GM08714 (cell line): ENCODE measurements at regions not wholly inside any gene's neighbourhood (a gene's known extent, or its start where the extent isn't known, plus 50 kb on each side); places are given as distances from the start of the nearest gene placed in this dataset.

Experiments used
- H3K4me3 ChIP-seq: fragments of 200-500 bp; sonication (Bioruptor generic); 2 replicates; pipeline ENCODE4 v1.5.1; 2014; ENCODE audit warnings: mild to moderate bottlenecking, low read length, inconsistent platforms
- ZNF274 ChIP-seq: IDR thresholded peaks from 2 replicates; pipeline ENCODE4 v1.6.1; 2012; ENCODE audit warnings: mild to moderate bottlenecking, low read depth, low read length

GRCh38 chr12:90274407-90274806 is 565.8 kb upstream of the ATP2B1 start:
- no peak overlapping the region for H3K4me3 ChIP-seq
- no peak for TF ChIP-seq ZNF274

- no peak for TF ChIP-seq ZNF274
- no peak overlapping the region for H3K4me3 ChIP-seq
Measured at GRCh38 chr12:90268574-90268973, 559.9 kb upstream of the ATP2B1 start.

GRCh38 chr12:90262251-90262650 is 553.6 kb upstream of the ATP2B1 start:
- H3K4me3 ChIP-seq, result no peak overlapping the region
- no peak for TF ChIP-seq ZNF274

GRCh38 chr12:90261283-90261682 is 552.6 kb upstream of the ATP2B1 start:
- no peak for TF ChIP-seq ZNF274
- no peak overlapping the region for H3K4me3 ChIP-seq

- H3K4me3 ChIP-seq, result no peak overlapping the region
- TF ChIP-seq ZNF274, result no peak
Measured at GRCh38 chr12:90260136-90260535, 551.5 kb upstream of the ATP2B1 start.

GRCh38 chr12:90257927-90258624 is 549.4 kb upstream of the ATP2B1 start:
- H3K4me3 ChIP-seq, result no peak overlapping the region
- TF ChIP-seq ZNF274, result no peak

GRCh38 chr12:90254796-90255195 is 546.2 kb upstream of the ATP2B1 start:
- H3K4me3 ChIP-seq, result no peak overlapping the region
- TF ChIP-seq ZNF274, result no peak

GRCh38 chr12:90253674-90254181 is 545.1 kb upstream of the ATP2B1 start:
- TF ChIP-seq ZNF274, result no peak
- H3K4me3 ChIP-seq, result no peak overlapping the region

- TF ChIP-seq ZNF274, result no peak
- no peak overlapping the region for H3K4me3 ChIP-seq
Measured at GRCh38 chr12:90253136-90253535, 544.5 kb upstream of the ATP2B1 start.

GRCh38 chr12:90250766-90251165 is 542.1 kb upstream of the ATP2B1 start:
- no peak overlapping the region for H3K4me3 ChIP-seq
- no peak for TF ChIP-seq ZNF274

GRCh38 chr12:90250042-90250441 is 541.4 kb upstream of the ATP2B1 start:
- TF ChIP-seq ZNF274, result no peak
- no peak overlapping the region for H3K4me3 ChIP-seq

GRCh38 chr12:90246688-90247087 is 538.0 kb upstream of the ATP2B1 start:
- no peak for TF ChIP-seq ZNF274
- no peak overlapping the region for H3K4me3 ChIP-seq

GRCh38 chr12:90245391-90245790 is 536.8 kb upstream of the ATP2B1 start:
- no peak for TF ChIP-seq ZNF274

GRCh38 chr12:90244232-90244631 is 535.6 kb upstream of the ATP2B1 start:
- no peak overlapping the region for H3K4me3 ChIP-seq
- TF ChIP-seq ZNF274, result no peak

More at GRCh38 chr12:90245391-90245790, 536.8 kb upstream of the ATP2B1 start:
- H3K4me3 ChIP-seq, result no peak overlapping the region

- TF ChIP-seq ZNF274, result no peak
- no peak overlapping the region for H3K4me3 ChIP-seq
Measured at GRCh38 chr12:90243211-90243610, 534.6 kb upstream of the ATP2B1 start.

GRCh38 chr12:90239732-90240260 is 531.2 kb upstream of the ATP2B1 start:
- no peak overlapping the region for H3K4me3 ChIP-seq
- no peak for TF ChIP-seq ZNF274
